ENCODE measurements at regions not wholly inside any gene's neighbourhood (a gene's known extent, or its start where the extent isn't known, plus 50 kb on each side); places are given as distances from the start of the nearest gene placed in this dataset.
"Not testable (repeated sequence)": the region's sequence is repeated elsewhere in the genome, so short reads cannot be mapped to it uniquely, and the experiment has no call there.

DNA sequence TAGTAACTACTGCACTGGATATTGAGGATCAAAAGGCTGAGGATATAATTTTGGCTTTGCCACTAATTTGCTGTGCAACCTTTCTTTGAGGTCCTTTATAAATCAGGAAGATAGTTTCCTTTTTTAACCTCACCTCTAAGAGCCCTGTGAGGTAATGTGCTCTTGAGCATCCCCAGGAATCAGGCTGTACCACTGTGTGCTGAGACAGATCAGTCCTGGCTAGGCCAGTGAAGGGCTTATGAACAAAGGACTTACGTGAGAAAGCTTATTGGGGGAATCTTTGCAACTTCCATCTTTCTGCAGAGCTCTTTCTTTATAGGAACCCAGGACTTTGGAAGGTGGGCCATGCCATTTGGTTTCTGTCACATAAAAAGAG lies 188.9 kb downstream of the SIPA1L2 start:
- DNase-seq, result no peak

GRCh38 chr1:232440325-232441035 lies 189.5 kb downstream of the SIPA1L2 start:
- DNase-seq, result no peak

- no peak for DNase-seq
These were observed 190.9 kb downstream of the SIPA1L2 start for GRCh38 chr1:232439011-232439410.

- DNase-seq, result no peak
These were observed 191.5 kb downstream of the SIPA1L2 start for GRCh38 chr1:232438476-232438875.

DNA sequence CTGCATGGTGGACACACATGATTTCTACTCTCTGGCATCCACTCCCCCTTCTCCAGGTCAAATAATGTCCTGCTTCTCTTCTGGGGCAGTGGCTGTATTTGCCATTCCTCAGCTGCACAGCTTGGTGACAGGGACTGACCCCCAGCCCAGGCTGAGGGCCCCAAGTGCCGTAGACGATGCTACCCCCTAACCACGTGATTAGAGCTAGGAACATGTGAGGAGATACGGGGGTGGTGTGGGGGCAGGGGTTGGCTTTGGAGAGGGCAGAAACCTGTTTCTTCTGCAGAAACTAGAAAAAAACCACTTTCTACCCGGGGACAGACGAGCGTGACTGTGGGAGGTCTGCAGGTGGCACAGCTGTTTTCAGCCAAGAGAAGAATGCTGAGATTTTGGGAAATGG lies 192.4 kb downstream of the SIPA1L2 start:
- no peak for DNase-seq

DNA sequence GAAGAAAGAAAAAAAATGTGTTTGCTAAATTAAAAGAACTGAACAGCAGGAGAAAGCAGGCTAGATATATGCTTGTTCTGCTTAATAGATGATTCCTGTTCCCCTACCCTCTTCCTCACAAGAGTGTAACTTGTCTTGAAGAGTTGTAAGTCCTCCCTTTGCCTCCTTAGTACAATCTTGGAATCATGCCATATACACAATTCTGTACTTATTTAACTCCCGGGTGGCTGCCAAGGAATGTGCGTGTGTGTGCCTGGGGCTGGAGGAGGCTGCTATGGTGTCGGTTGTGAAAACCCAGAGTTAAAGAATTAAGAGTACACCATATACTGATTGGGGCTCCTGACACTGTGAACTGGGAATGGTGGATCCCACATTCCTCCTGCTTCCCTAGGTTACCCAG lies 194.2 kb downstream of the SIPA1L2 start:
- no peak for DNase-seq

- no peak for DNase-seq
These were observed 197.6 kb downstream of the SIPA1L2 start for GRCh38 chr1:232432313-232432712.

- DNase-seq, result no peak
These were observed 198.2 kb downstream of the SIPA1L2 start for GRCh38 chr1:232431748-232432147.

DNA sequence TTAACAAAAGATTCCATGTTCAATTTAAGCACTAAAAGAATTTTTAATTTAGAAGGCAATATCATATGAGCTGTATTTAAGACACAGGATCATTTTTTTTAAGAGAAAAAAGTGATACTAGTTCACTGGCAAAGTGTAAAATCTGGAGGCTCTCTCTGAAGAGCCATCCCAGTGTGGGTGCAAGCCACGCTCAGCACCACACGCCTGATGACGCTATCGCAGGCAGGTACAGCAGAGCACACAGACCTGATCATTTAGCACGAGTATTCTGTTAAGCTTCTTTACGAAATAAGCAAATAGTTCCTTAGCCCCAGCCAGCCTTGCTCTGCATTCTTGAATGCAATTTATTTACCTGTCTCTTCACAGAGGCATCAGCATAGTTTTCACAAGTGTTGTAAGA lies 198.6 kb downstream of the SIPA1L2 start:
- no peak for DNase-seq

DNA sequence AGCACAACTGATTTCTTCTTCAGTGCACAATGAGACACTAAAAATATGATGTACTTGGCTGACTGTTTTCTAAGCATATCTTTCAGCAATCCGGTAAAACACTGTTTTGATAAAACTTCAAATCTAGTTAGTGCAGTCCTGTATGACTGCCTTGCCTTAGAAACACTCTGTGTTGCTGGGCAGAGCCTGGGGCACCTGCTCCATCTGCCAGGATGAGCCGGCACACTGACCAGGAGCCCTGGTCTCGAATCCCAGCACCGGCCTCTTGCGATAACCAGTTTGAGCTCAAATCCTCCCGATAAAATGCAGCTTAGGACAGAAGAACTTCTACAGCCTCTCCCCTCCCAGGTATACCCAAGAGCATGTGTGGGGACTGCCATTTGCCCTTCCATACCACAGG lies 199.5 kb downstream of the SIPA1L2 start:
- no peak for DNase-seq

DNA sequence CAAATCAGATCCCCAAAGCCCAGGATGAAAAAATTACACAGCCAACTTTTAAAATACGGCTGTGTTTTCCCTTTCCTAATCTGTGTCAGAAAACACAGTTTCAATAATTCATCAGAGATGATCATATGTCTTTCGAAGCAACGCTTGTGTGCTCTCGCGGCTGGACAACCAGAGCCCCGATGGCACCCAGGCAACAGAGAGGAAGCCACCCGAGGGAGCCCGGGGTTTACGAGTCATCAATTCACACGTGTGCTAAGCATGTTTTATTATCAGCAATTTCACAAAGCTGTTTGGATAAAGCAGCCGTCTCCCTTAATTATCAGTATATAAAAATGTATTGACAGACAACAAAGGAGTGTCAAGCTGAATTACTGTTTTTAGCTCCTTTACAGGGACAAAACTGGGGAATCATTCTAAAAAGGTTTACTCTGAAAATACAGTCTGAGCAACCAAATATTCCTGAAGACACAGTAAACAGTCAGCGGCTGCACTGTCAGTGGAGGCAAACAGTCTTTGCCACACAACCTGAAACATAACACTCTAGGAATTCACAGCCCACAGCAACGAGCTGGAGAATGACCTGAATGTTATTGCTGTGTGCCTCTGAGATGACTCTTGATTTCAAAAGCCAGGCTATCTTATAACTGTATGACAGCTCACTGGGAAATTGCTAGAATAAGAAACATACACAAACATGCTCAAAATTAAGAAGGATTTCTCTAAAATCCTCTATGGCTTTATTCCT lies 201.0 kb downstream of the SIPA1L2 start:
- peak; percentile 22 for DNase-seq

DNA sequence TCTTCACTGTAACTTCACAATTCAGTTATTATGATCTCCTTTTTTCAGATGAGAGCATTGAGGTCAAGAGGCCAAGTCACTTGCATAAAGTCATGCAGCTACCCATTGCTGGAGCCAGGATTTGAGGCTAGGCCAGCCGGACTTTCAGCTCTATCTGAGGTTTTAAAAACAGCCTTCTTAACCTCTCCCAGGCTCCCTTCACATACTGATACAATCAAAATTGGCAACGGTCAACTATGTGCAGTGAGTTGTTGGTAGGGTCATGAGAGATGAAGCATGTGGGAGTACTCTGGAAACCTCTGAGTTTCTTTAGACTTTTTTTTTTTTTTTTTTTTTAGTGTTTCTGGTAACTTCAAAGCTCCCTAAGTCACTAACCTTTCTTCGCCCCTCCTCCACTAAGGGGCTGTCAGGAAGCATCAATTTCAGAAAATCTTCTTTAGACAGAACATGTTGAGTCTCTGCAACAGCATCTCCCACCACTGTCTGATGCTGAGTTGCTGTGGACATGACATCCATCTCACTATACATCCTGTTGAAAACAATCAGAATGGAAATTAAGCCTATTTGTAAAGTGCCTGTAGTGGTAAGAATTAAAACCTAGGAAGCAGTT lies 201.8 kb downstream of the SIPA1L2 start:
- DNase-seq, result no peak

GRCh38 chr1:232426801-232427200 lies 203.1 kb downstream of the SIPA1L2 start:
- no peak for DNase-seq

DNA sequence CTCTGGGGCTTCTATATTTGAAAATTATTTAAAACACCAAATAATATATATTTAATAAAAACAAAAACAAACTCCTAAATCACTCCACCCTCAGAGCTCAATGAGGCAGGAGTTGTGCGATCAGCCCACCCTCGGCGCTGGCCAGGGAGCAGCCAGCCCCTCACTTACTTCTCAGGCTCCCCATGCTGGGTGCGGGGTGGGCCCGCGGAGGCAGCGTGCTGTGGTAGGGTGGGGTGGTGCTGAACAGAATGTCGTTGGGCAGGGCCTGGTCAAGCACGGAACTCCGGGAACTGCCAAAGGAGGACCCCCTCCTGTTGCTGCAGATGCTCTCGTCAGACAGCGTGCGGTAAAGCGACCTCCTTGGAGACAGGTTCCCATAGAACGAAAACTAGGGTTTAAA lies 204.5 kb downstream of the SIPA1L2 start:
- no peak for DNase-seq

- no peak for DNase-seq
These were observed 206.3 kb downstream of the SIPA1L2 start for GRCh38 chr1:232423591-232423990.

GRCh38 chr1:232422898-232423297 lies 207.0 kb downstream of the SIPA1L2 start:
- no peak for DNase-seq

- DNase-seq, result no peak
These were observed 207.8 kb downstream of the SIPA1L2 start for GRCh38 chr1:232422098-232422497.

GRCh38 chr1:232421143-232421796 lies 208.7 kb downstream of the SIPA1L2 start:
- DNase-seq, result no peak

DNA sequence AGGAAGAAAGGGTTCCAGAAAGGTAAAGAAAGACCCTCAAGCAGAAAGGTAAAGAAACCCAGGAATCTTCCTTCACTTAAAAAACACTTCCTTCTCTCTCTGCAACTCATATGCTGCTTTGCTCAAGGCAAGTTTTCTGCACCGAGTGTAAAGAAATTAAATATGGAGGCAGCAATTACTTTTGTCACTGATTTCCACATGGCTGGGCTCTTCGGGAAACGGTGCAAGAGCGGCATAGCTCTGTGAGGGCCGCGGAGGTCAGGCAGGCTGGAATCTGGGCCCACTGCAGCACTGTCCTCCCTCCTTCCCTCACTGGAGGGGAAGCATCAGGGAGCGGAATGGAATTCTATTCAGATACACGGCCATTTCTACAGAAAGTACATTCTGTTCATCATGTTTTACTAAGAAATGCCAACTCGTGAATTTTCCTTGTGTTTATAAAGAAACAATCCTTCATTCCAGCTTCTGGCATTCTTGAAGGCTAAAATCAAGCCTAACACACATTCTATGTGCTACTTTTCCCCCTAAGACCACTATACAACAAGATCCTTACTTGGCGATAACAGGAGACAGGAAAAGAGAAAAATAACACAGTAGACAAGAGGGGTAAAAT lies 212.2 kb downstream of the SIPA1L2 start:
- no peak for DNase-seq

DNA sequence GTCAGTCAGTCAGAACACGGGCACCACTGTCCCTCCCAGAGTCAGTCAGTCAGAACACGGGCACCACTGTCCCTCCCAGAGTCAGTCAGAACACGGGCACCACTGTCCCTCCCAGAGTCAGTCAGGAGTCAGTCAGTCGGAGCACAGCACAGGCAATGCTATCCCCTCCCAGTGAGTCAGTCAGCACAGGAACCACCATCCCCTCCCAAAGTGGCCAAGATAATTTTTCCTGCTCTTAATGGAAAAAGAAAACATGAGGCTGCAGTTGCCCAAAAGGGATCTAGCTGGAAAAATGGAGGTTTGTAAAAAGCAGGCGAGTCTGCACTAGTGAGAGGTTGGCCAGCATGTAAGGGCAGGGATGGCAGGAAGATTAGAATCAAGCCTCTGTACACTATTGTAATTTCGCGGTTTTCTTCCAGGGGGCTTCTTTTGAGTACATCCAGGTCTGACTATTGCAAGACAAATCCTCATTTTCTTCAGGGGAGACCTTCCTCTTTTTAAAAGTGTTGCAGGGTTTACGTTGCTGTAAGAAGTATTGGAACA lies 213.8 kb downstream of the SIPA1L2 start:
- DNase-seq, result no peak

DNA sequence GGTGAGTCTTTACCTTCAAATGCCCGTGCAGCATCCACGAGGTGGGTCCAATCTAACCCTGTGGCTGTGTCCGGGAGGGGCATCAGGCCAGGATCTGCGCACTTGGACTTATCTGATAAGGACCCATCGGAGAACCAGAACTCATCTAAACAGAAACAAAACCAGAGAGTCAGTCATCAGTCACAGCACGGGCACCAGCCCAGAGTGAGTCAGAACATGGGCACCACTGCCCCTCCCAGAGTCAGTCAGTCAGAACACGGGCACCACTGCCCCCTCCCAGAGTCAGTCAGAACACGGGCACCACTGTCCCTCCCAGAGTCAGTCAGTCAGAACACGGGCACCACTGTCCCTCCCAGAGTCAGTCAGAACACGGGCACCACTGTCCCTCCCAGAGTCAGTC lies 214.5 kb downstream of the SIPA1L2 start:
- not testable (repeated sequence) for DNase-seq

- no peak for DNase-seq
These were observed 215.8 kb downstream of the SIPA1L2 start for GRCh38 chr1:232414100-232414499.

Data from right kidney (tissue), 1 donor.